HEK293 (cell line): ENCODE measurements at regions not wholly inside any gene's neighbourhood (a gene's known extent, or its start where the extent isn't known, plus 50 kb on each side); places are given as distances from the start of the nearest gene placed in this dataset.

Experiments used
- CTCF ChIA-PET: fragments of 350-600 bp; formaldehyde crosslinking; extraction: SDS; loops from one replicate; lab custom pipeline; 2021; ENCODE audit warnings: antibody characterized with exemption; lab: Yijun Ruan, JAX
- POLR2A ChIA-PET: fragments of 300-600 bp; formaldehyde crosslinking; extraction: SDS; loops from one replicate; lab custom pipeline; 2020; ENCODE audit warnings: antibody characterized with exemption, inconsistent platforms; lab: Yijun Ruan, JAX
- H3K27ac ChIP-seq: fragments of 200-500 bp; sonication (Bioruptor generic); 2 replicates; pipeline ENCODE4 v1.5.1; 2014; ENCODE audit warnings: low read depth, low read length, control low read depth, inconsistent platforms; ENCODE audit errors: extremely low read depth
- H3K36me3 ChIP-seq, 2 experiments: fragments of 200-500 bp in 1 of 2; sonication (Bioruptor generic) in 1 of 2; 1 replicate in 1 of 2; 2 replicates in 1 of 2; pipeline ENCODE4 v1.5.1; 2014 to 2017; ENCODE audit warnings: inconsistent platforms in 2 of 2, low read length in 2 of 2; ENCODE audit not compliant: control insufficient read depth in 2 of 2, insufficient read depth in 1 of 2
- H3K4me1 ChIP-seq: fragments of 200-500 bp; sonication (Bioruptor generic); 2 replicates; pipeline ENCODE4 v1.5.1; 2014; ENCODE audit warnings: mild to moderate bottlenecking, low read length, inconsistent platforms; ENCODE audit not compliant: control insufficient read depth, insufficient read depth
- H3K4me3 ChIP-seq: 2 replicates; pipeline ENCODE4 v1.5.1; 2011; ENCODE audit warnings: low read depth, mild to moderate bottlenecking, control low read depth, low read length, moderate library complexity
- H3K9me3 ChIP-seq: fragments of 200-500 bp; sonication (Bioruptor generic); 2 replicates; pipeline ENCODE4 v1.5.1; 2014; ENCODE audit warnings: low read depth, low read length, inconsistent platforms; ENCODE audit not compliant: control insufficient read depth, insufficient read depth
- GLIS1 ChIP-seq: fragments of 450-650 bp; formaldehyde crosslinking; IDR thresholded peaks from 2 replicates; pipeline ENCODE4 v1.5.1; 2016; ENCODE audit warnings: missing biosample characterization, missing genetic modification characterization
- INSM2 ChIP-seq: fragments of 450-650 bp; formaldehyde crosslinking; IDR thresholded peaks from 2 replicates; pipeline ENCODE4 v1.5.1; 2016; ENCODE audit warnings: missing biosample characterization, missing genetic modification characterization
- MZF1 ChIP-seq: fragments of 450-650 bp; formaldehyde crosslinking; IDR thresholded peaks from 2 replicates; pipeline ENCODE4 v1.5.1; 2017; ENCODE audit warnings: missing biosample characterization, missing genetic modification characterization, borderline replicate concordance
- PRDM10 ChIP-seq: fragments of 450-650 bp; formaldehyde crosslinking; IDR thresholded peaks from 2 replicates; pipeline ENCODE4 v1.5.1; 2016; ENCODE audit warnings: missing biosample characterization, missing genetic modification characterization
- SETDB1 ChIP-seq: IDR thresholded peaks from one replicate; pipeline ENCODE4 v1.6.1; 2017; ENCODE audit warnings: mild to moderate bottlenecking, low read length, moderate library complexity, mixed read lengths; ENCODE audit not compliant: insufficient read length
- ZBTB21 ChIP-seq: fragments of 450-650 bp; formaldehyde crosslinking; IDR thresholded peaks from 2 replicates; pipeline ENCODE4 v1.5.1; 2017; ENCODE audit warnings: missing biosample characterization, missing genetic modification characterization
- ZIC2 ChIP-seq: fragments of 450-650 bp; formaldehyde crosslinking; IDR thresholded peaks from 2 replicates; pipeline ENCODE4 v1.5.1; 2016; ENCODE audit warnings: missing biosample characterization, missing genetic modification characterization
- ZNF169 ChIP-seq: fragments of 450-650 bp; formaldehyde crosslinking; IDR thresholded peaks from 2 replicates; pipeline ENCODE4 v1.5.1; 2016; ENCODE audit warnings: missing biosample characterization, missing genetic modification characterization
- ZNF175 ChIP-seq: fragments of 450-650 bp; formaldehyde crosslinking; IDR thresholded peaks from 2 replicates; pipeline ENCODE4 v1.5.1; 2016; ENCODE audit warnings: missing biosample characterization, missing genetic modification characterization
- ZNF223 ChIP-seq: fragments of 450-650 bp; formaldehyde crosslinking; IDR thresholded peaks from 2 replicates; pipeline ENCODE4 v1.5.1; 2016; ENCODE audit warnings: missing biosample characterization, missing genetic modification characterization
- ZNF26 ChIP-seq: fragments of 450-650 bp; formaldehyde crosslinking; IDR thresholded peaks from 2 replicates; pipeline ENCODE4 v1.5.1; 2016; ENCODE audit warnings: missing biosample characterization, missing genetic modification characterization
- ZNF280D ChIP-seq: fragments of 450-650 bp; formaldehyde crosslinking; IDR thresholded peaks from 2 replicates; pipeline ENCODE4 v1.5.1; 2016; ENCODE audit warnings: missing biosample characterization, missing genetic modification characterization
- ZNF391 ChIP-seq: fragments of 450-650 bp; formaldehyde crosslinking; IDR thresholded peaks from 2 replicates; pipeline ENCODE4 v1.5.1; 2016; ENCODE audit warnings: low read depth, missing biosample characterization, missing genetic modification characterization, borderline replicate concordance
- ZNF48 ChIP-seq: fragments of 450-650 bp; formaldehyde crosslinking; IDR thresholded peaks from 2 replicates; pipeline ENCODE4 v1.5.1; 2016; ENCODE audit warnings: missing biosample characterization, missing genetic modification characterization
- ZNF629 ChIP-seq: fragments of 450-650 bp; formaldehyde crosslinking; IDR thresholded peaks from 2 replicates; pipeline ENCODE4 v1.5.1; 2017; ENCODE audit warnings: missing biosample characterization, missing genetic modification characterization
- ZNF654 ChIP-seq: fragments of 450-650 bp; formaldehyde crosslinking; IDR thresholded peaks from 2 replicates; pipeline ENCODE4 v1.5.1; 2016; ENCODE audit warnings: low read depth, missing biosample characterization, missing genetic modification characterization
- ZNF837 ChIP-seq: fragments of 450-650 bp; formaldehyde crosslinking; IDR thresholded peaks from 2 replicates; pipeline ENCODE4 v1.5.1; 2016; ENCODE audit warnings: missing biosample characterization, missing genetic modification characterization

- no peak for TF ChIP-seq SETDB1
- no peak for TF ChIP-seq ZNF26 (tag by site-specific recombination)
Observed at GRCh38 chr10:58993480-58994221, 182.8 kb upstream of the PHYHIPL start (continued).

- no peak overlapping the region for H3K27ac ChIP-seq
- no peaks in the 10 kb centered on the region for H3K36me3 ChIP-seq
- ChIA-PET CTCF (interaction anchor here (0.6 to 0.9 kb wide), 2 partner anchors 177 to 225 kb away, joined by 3 read pairs; no protein-coding TSS in a partner anchor), POLR2A (no interaction called here)
- no peaks in the 10 kb centered on the region for H3K9me3 ChIP-seq
- H3K4me1 ChIP-seq, result no peaks in the 10 kb centered on the region
- no peak for TF ChIP-seq ZNF629 (tag by site-specific recombination)
- TF ChIP-seq GLIS1 (tag by site-specific recombination), result peak; percentile 43
- no peak overlapping the region for H3K4me3 ChIP-seq
Observed at GRCh38 chr10:58994226-58995057, 182.0 kb upstream of the PHYHIPL start.

- H3K4me1 ChIP-seq, result no peaks in the 10 kb centered on the region
- TF ChIP-seq ZNF391 (tag by site-specific recombination) (no peak), PRDM10 (tag by site-specific recombination) (no peak), ZIC2 (no peak), ZBTB21 (no peak), MZF1 (tag by site-specific recombination) (no peak), INSM2 (tag by site-specific recombination) (no peak), ZNF175 (tag by site-specific recombination) (no peak), ZNF169 (no peak), ZNF280D (tag by site-specific recombination) (no peak), ZNF837 (tag by site-specific recombination) (no peak), ZNF223 (tag by site-specific recombination) (no peak), ZNF48 (no peak), ZNF654 (tag by site-specific recombination) (no peak)
- no peak overlapping the region for H3K27ac ChIP-seq
- ChIA-PET CTCF (interaction anchor here (0.9 kb wide), 1 partner anchor 177 kb away, joined by 3 read pairs; no protein-coding TSS in a partner anchor), POLR2A (no interaction called here)
- no peaks in the 10 kb centered on the region for H3K9me3 ChIP-seq
- H3K36me3 ChIP-seq, result no peaks in the 10 kb centered on the region
- H3K4me3 ChIP-seq, result no peak overlapping the region
Observed at GRCh38 chr10:58995058-58995596, 181.3 kb upstream of the PHYHIPL start.
